ENCODE measurements at regions not wholly inside any gene's neighbourhood (a gene's known extent, or its start where the extent isn't known, plus 50 kb on each side); places are given as distances from the start of the nearest gene placed in this dataset.
"Not testable (repeated sequence)": the region's sequence is repeated elsewhere in the genome, so short reads cannot be mapped to it uniquely, and the experiment has no call there.

- Mint-ChIP-seq H3K27me3 (ENCODE audit: insufficient read depth, unreplicated experiment) (peaks cover 5% of the 10 kb centered on the region), H3K4me3 (ENCODE audit: unreplicated experiment) (no peak overlapping the region), H3K36me3 (ENCODE audit: insufficient read depth, unreplicated experiment) (no peaks in the 10 kb centered on the region), H3K4me1 (ENCODE audit: low read depth, unreplicated experiment) (no peaks in the 10 kb centered on the region), H3K9me3 (ENCODE audit: unreplicated experiment) (no peaks in the 10 kb centered on the region), H3K27ac (ENCODE audit: unreplicated experiment) (no peak overlapping the region)
- CTCF ChIA-PET: interaction anchor here (0.6 kb wide), 1 partner anchor 70 kb away, joined by 4 read pairs; no protein-coding TSS in a partner anchor
- Histone ChIP-seq H3K9me3 (no peaks in the 10 kb centered on the region), H3K36me3 (ENCODE audit: control insufficient read depth, insufficient read depth, low read length) (no peaks in the 10 kb centered on the region), H3K4me3 (ENCODE audit: low read depth, low read length) (no peak overlapping the region), H3K4me1 (no peaks in the 10 kb centered on the region), H3K27me3 (replicated peaks; ENCODE audit: control insufficient read depth, insufficient read depth, low read length) (no peaks in the 10 kb centered on the region)
- POLR2A ChIA-PET: no interaction called here
- BruUV-seq (replicated peaks): no TSS peak
- no peak for TF ChIP-seq CTCF (IDR thresholded peaks at IDR 0.05; ENCODE audit: insufficient read depth in 1 of 2, low read depth in 1 of 2, low read length in 1 of 2, severe bottlenecking in 1 of 2, unreplicated experiment in 1 of 2)
- intact Hi-C loops (cut with micrococcal nuclease; ENCODE audit: unreplicated experiment): no loop called here
- no peak for DNase-seq
Observed at GRCh38 chr14:106633721-106634120, 1107.3 kb downstream of the TMEM121 start.

- H3K9me3 Mint-ChIP-seq (ENCODE audit: unreplicated experiment): no peaks in the 10 kb centered on the region
- no TSS peak for BruUV-seq (replicated peaks)
- H3K4me3 Mint-ChIP-seq (ENCODE audit: unreplicated experiment): no peak overlapping the region
- H3K27me3 Mint-ChIP-seq (ENCODE audit: insufficient read depth, unreplicated experiment): no peaks in the 10 kb centered on the region
- intact Hi-C loops (cut with micrococcal nuclease; ENCODE audit: unreplicated experiment): no loop called here
- Histone ChIP-seq H3K4me1 (no peaks in the 10 kb centered on the region), H3K36me3 (ENCODE audit: control insufficient read depth, insufficient read depth, low read length) (no peaks in the 10 kb centered on the region), H3K4me3 (ENCODE audit: low read depth, low read length) (no peak overlapping the region), H3K27me3 (replicated peaks; ENCODE audit: control insufficient read depth, insufficient read depth, low read length) (no peaks in the 10 kb centered on the region), H3K9me3 (no peaks in the 10 kb centered on the region)
- ChIA-PET CTCF (no interaction called here), POLR2A (no interaction called here)
- DNase-seq: no peak
- H3K36me3 Mint-ChIP-seq (ENCODE audit: insufficient read depth, unreplicated experiment): no peaks in the 10 kb centered on the region
- H3K4me1 Mint-ChIP-seq (ENCODE audit: low read depth, unreplicated experiment): no peaks in the 10 kb centered on the region
- H3K27ac Mint-ChIP-seq (ENCODE audit: unreplicated experiment): no peak overlapping the region
- no peak for TF ChIP-seq CTCF (IDR thresholded peaks at IDR 0.05; ENCODE audit: insufficient read depth in 1 of 2, low read depth in 1 of 2, low read length in 1 of 2, severe bottlenecking in 1 of 2, unreplicated experiment in 1 of 2)
Observed at GRCh38 chr14:106635569-106635968, 1109.2 kb downstream of the TMEM121 start.

- POLR2A ChIA-PET; H3K27me3 Mint-ChIP-seq (ENCODE audit: insufficient read depth, unreplicated experiment); H3K27ac Mint-ChIP-seq (ENCODE audit: unreplicated experiment); H3K4me3 Mint-ChIP-seq (ENCODE audit: unreplicated experiment); BruUV-seq (replicated peaks); H3K4me3 ChIP-seq (ENCODE audit: low read depth, low read length); H3K36me3 ChIP-seq (ENCODE audit: control insufficient read depth, insufficient read depth, low read length); H3K4me1 ChIP-seq; H3K4me1 Mint-ChIP-seq (ENCODE audit: low read depth, unreplicated experiment); H3K36me3 Mint-ChIP-seq (ENCODE audit: insufficient read depth, unreplicated experiment); intact Hi-C loops (cut with micrococcal nuclease; ENCODE audit: unreplicated experiment); H3K9me3 Mint-ChIP-seq (ENCODE audit: unreplicated experiment); H3K27me3 ChIP-seq (replicated peaks; ENCODE audit: control insufficient read depth, insufficient read depth, low read length); CTCF ChIA-PET; H3K9me3 ChIP-seq: not testable (repeated sequence)
- peak; percentile 20 to 24 for TF ChIP-seq CTCF (IDR thresholded peaks at IDR 0.05; ENCODE audit: insufficient read depth in 1 of 2, low read depth in 1 of 2, low read length in 1 of 2, severe bottlenecking in 1 of 2, unreplicated experiment in 1 of 2)
- DNase-seq: peak in 1 of 2 experiments; percentile 17
Observed at GRCh38 chr14:106638786-106639452, 1112.5 kb downstream of the TMEM121 start.
